Right ventricle myocardium superior (tissue), 1 donor: ENCODE measurements at regions not wholly inside any gene's neighbourhood (a gene's known extent, or its start where the extent isn't known, plus 50 kb on each side); places are given as distances from the start of the nearest gene placed in this dataset.

Experiments used
- ATAC-seq: fragments of 200-7000 bp; cut with Tn5 transposase; one replicate; pipeline ENCODE4 v1.9.1; 2020; ENCODE audit warnings: mild to moderate bottlenecking; ENCODE audit not compliant: poor library complexity
- DNase-seq: peaks from one replicate; pipeline ENCODE4 v3.0.0-alpha.2; 2020
- intact Hi-C: fragments of 100-400 bp; cut with DNase I; formaldehyde crosslinking; loops from one replicate; pipeline ENCODE4 v1.11.2; 2022
- donor health status: DM: no; HTN: yes; CAD: no; lungs with severe emphysema.

GRCh38 chr2:138101718-138102117 lies 137.4 kb downstream of the HNMT start:
- ATAC-seq (no peak), DNase-seq (no peak)
- intact Hi-C loops: no loop called here

GRCh38 chr2:138102664-138103063 lies 138.4 kb downstream of the HNMT start:
- intact Hi-C loops: no loop called here
- no peak for DNase-seq
- ATAC-seq: no peak

- intact Hi-C loops: no loop called here
- ATAC-seq (no peak), DNase-seq (no peak)
Measured at GRCh38 chr2:138103156-138103555, 138.9 kb downstream of the HNMT start.

GRCh38 chr2:138104071-138104470 lies 139.8 kb downstream of the HNMT start:
- intact Hi-C loops: no loop called here
- ATAC-seq (no peak), DNase-seq (no peak)

- no peak for ATAC-seq
- intact Hi-C loops: no loop called here
- no peak for DNase-seq
Measured at GRCh38 chr2:138105358-138105757, 141.1 kb downstream of the HNMT start.

GRCh38 chr2:138106606-138107005 lies 142.3 kb downstream of the HNMT start:
- no peak for ATAC-seq
- intact Hi-C loops: no loop called here
- DNase-seq: no peak

- intact Hi-C loops: no loop called here
- DNase-seq: no peak
- ATAC-seq: no peak
Measured at GRCh38 chr2:138107288-138107687, 143.0 kb downstream of the HNMT start.

- intact Hi-C loops: no loop called here
- ATAC-seq: no peak
- DNase-seq: no peak
Measured at GRCh38 chr2:138110453-138111083, 146.3 kb downstream of the HNMT start.

- intact Hi-C loops: no loop called here
- ATAC-seq (no peak), DNase-seq (no peak)
Measured at GRCh38 chr2:138112536-138112935, 148.3 kb downstream of the HNMT start.

- DNase-seq: no peak
- intact Hi-C loops: no loop called here
- ATAC-seq: no peak
Measured at GRCh38 chr2:138113871-138114525, 149.7 kb downstream of the HNMT start.

- DNase-seq: no peak
- no peak for ATAC-seq
- intact Hi-C loops: no loop called here
Measured at GRCh38 chr2:138115666-138116065, 151.4 kb downstream of the HNMT start.

- intact Hi-C loops: no loop called here
- DNase-seq (no peak), ATAC-seq (no peak)
Measured at GRCh38 chr2:138116456-138116855, 152.2 kb downstream of the HNMT start.

GRCh38 chr2:138121666-138122661 lies 157.7 kb downstream of the HNMT start:
- ATAC-seq (no peak), DNase-seq (no peak)
- intact Hi-C loops: no loop called here

- ATAC-seq (no peak), DNase-seq (no peak)
- intact Hi-C loops: no loop called here
Measured at GRCh38 chr2:138122891-138123290, 158.6 kb downstream of the HNMT start.

GRCh38 chr2:138123741-138124140 lies 159.5 kb downstream of the HNMT start:
- DNase-seq (no peak), ATAC-seq (no peak)
- intact Hi-C loops: no loop called here

GRCh38 chr2:138124521-138124920 lies 160.2 kb downstream of the HNMT start:
- intact Hi-C loops: no loop called here
- ATAC-seq (no peak), DNase-seq (no peak)

GRCh38 chr2:138125306-138126288 lies 161.3 kb downstream of the HNMT start:
- intact Hi-C loops: no loop called here
- DNase-seq: no peak
- no peak for ATAC-seq

GRCh38 chr2:138132108-138132507 lies 167.8 kb downstream of the HNMT start:
- DNase-seq (no peak), ATAC-seq (no peak)
- intact Hi-C loops: no loop called here

- no peak for ATAC-seq
- intact Hi-C loops: no loop called here
- DNase-seq: no peak
Measured at GRCh38 chr2:138137949-138138348, 173.7 kb downstream of the HNMT start.
